ENCODE measurements at regions not wholly inside any gene's neighbourhood (a gene's known extent, or its start where the extent isn't known, plus 50 kb on each side); places are given as distances from the start of the nearest gene placed in this dataset.

GRCh38 chr5:68679041-68679440 is 414.8 kb upstream of the SLC30A5 start:
- TF ChIP-seq CTCF (IDR thresholded peaks at IDR 0.05; ENCODE audit: low read depth, low read length) (no peak), POLR2A (IDR thresholded peaks at IDR 0.05; ENCODE audit: extremely low read depth, insufficient read length) (no peak), MYC (IDR thresholded peaks at IDR 0.05; ENCODE audit: low read depth, low read length) (no peak)
- TF ChIP-seq, protein P1, sequence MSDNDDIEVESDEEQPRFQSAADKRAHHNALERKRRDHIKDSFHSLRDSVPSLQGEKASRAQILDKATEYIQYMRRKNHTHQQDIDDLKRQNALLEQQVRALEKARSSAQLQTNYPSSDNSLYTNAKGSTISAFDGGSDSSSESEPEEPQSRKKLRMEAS (IDR thresholded peaks at IDR 0.05; ENCODE audit: low read depth, low read length) = no peak
- H3K4me3 ChIP-seq (ENCODE audit: low read depth, low read length) = no peak overlapping the region
- DNase-seq (ENCODE audit: low read depth) = peak; percentile 10

DNA sequence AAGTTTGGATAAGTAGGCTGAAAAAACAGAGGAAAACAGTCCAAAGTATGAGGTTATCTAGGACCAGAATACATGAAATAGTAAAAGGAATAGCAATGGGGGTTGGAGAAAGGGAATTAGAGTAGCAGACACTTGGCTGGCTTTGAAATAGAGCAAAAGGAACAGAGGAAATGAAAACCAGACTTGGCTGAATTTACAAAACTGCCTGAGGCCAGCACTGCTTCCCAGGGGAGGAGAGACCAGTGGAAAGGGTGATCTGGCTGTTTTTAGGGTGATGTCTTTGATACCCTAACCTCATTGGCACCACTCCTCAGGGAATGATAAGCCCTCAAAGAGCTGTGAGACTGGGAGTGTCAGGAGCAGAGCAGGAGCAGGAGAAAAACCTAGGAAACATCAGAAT is 413.4 kb upstream of the SLC30A5 start:
- no peak for DNase-seq (ENCODE audit: low read depth)
- TF ChIP-seq, protein P1 (IDR thresholded peaks at IDR 0.05; ENCODE audit: low read depth, low read length) = no peak
- TF ChIP-seq CTCF (IDR thresholded peaks at IDR 0.05; ENCODE audit: low read depth, low read length) (no peak), POLR2A (IDR thresholded peaks at IDR 0.05; ENCODE audit: extremely low read depth, insufficient read length) (no peak), MYC (IDR thresholded peaks at IDR 0.05; ENCODE audit: low read depth, low read length) (no peak)

GRCh38 chr5:68681929-68682328 is 411.9 kb upstream of the SLC30A5 start:
- DNase-seq (ENCODE audit: low read depth) = no peak
- H3K4me3 ChIP-seq (ENCODE audit: low read depth, low read length) = no peak overlapping the region
- TF ChIP-seq, protein P1 (IDR thresholded peaks at IDR 0.05; ENCODE audit: low read depth, low read length) = no peak
- TF ChIP-seq CTCF (IDR thresholded peaks at IDR 0.05; ENCODE audit: low read depth, low read length) (no peak), POLR2A (IDR thresholded peaks at IDR 0.05; ENCODE audit: extremely low read depth, insufficient read length) (no peak), MYC (IDR thresholded peaks at IDR 0.05; ENCODE audit: low read depth, low read length) (no peak)

More for the DNA sequence above, 413.4 kb upstream of the SLC30A5 start:
- H3K4me3 ChIP-seq (ENCODE audit: low read depth, low read length) = no peak overlapping the region

- TF ChIP-seq, protein P1 (IDR thresholded peaks at IDR 0.05; ENCODE audit: low read depth, low read length) = no peak
- no peak for TF ChIP-seq MYC (IDR thresholded peaks at IDR 0.05; ENCODE audit: low read depth, low read length)
- no peak overlapping the region for H3K4me3 ChIP-seq (ENCODE audit: low read depth, low read length)
- DNase-seq (ENCODE audit: low read depth) = no peak
Observed at GRCh38 chr5:68682400-68683160, 411.2 kb upstream of the SLC30A5 start.

DNA sequence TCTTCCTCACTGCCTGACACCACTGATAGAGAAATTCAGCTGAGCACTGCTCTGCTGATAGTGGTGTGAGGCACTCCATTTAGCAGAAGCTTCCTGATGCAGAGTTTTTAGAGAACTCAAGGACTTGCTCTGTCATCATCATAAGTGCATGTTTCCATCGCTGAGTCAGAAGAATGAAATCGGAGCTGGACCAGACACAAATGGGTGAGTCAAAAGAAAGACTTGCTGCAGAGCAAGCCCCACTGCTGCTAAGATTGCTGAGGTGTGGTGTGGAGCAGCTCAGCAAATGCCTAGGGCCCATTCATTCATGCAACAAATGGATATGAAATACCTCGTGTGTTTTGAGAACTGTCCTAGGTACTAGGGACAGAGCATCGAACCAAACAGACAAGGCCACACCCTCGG is 410.2 kb upstream of the SLC30A5 start:
- no peak overlapping the region for H3K4me3 ChIP-seq (ENCODE audit: low read depth, low read length)
- DNase-seq (ENCODE audit: low read depth) = no peak
- TF ChIP-seq CTCF (IDR thresholded peaks at IDR 0.05; ENCODE audit: low read depth, low read length) = no peak
- no peak for TF ChIP-seq POLR2A (IDR thresholded peaks at IDR 0.05; ENCODE audit: extremely low read depth, insufficient read length)
- TF ChIP-seq, protein P1 (IDR thresholded peaks at IDR 0.05; ENCODE audit: low read depth, low read length) = no peak
- no peak for TF ChIP-seq MYC (IDR thresholded peaks at IDR 0.05; ENCODE audit: low read depth, low read length)

DNA sequence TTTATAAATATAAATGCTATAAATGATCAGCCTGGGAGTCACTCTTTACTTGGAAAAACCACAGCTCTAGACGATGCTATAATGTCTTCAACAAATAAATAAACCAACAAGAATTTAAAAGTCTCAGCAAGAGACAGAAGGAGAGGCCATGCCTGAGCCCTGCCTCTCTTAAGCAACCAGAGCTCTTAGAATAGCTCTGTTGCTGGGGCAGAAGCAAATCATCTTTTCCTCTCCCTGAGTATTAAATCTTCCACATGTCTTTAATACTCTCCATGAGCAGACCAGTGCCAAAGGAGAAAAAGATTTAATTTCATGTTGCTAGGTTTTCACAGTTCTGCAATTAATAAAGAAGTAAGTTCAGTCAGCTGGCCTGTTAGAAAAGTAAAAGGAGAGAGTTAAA is 408.0 kb upstream of the SLC30A5 start:
- H3K4me3 ChIP-seq (ENCODE audit: low read depth, low read length) = no peak overlapping the region
- no peak for DNase-seq (ENCODE audit: low read depth)
- TF ChIP-seq, protein P1 (IDR thresholded peaks at IDR 0.05; ENCODE audit: low read depth, low read length) = no peak
- TF ChIP-seq POLR2A (IDR thresholded peaks at IDR 0.05; ENCODE audit: extremely low read depth, insufficient read length) (no peak), MYC (IDR thresholded peaks at IDR 0.05; ENCODE audit: low read depth, low read length) (no peak), CTCF (IDR thresholded peaks at IDR 0.05; ENCODE audit: low read depth, low read length) (no peak)
